Right lobe of liver (tissue), 6 donors: ENCODE measurements at regions not wholly inside any gene's neighbourhood (a gene's known extent, or its start where the extent isn't known, plus 50 kb on each side); places are given as distances from the start of the nearest gene placed in this dataset.

ENCODE experiments used
- ATAC-seq, 4 donors: fragments of 200-7000 bp; cut with Tn5 transposase; one replicate each; pipeline ENCODE4 v1.9.1; 2020; ENCODE audit warnings: mild to moderate bottlenecking in 4 of 4, moderate library complexity in 4 of 4
- DNase-seq, 3 donors: peaks; one replicate each; pipeline ENCODE4 v3.0.0-alpha.2; 2020
- H3K27ac ChIP-seq, 3 donors: fragments of 200-600 bp; one replicate each; pipeline ENCODE4 v1.8.0; 2022
- H3K27me3 ChIP-seq, 2 donors: fragments of 200-600 bp; one replicate each; pipeline ENCODE4 v1.8.0; 2022
- H3K36me3 ChIP-seq, 4 donors: fragments of 200-600 bp; sonication (generic) in 1 of 4; one replicate each; pipeline versions ENCODE4 v1.5.1 to v1.8.0; 2017 to 2022; ENCODE audit warnings: control low read depth in 1 of 4
- H3K4me1 ChIP-seq, 4 donors: fragments of 200-600 bp; sonication (generic) in 1 of 4; one replicate each; pipeline versions ENCODE4 v1.5.1 to v1.8.0; 2017 to 2022; ENCODE audit warnings: control low read depth in 1 of 4
- H3K4me3 ChIP-seq, 3 donors: fragments of 200-600 bp; one replicate each; pipeline ENCODE4 v1.8.0; 2022
- H3K9me3 ChIP-seq, 4 donors: fragments of 200-600 bp; sonication (generic) in 1 of 4; one replicate each; pipeline versions ENCODE4 v1.5.1 to v1.8.0; 2017 to 2022; ENCODE audit warnings: control low read depth in 1 of 4
- CTCF ChIP-seq, 4 donors: fragments of 200-600 bp in 3 of 4; fragments of 450-650 bp in 1 of 4; IDR thresholded peaks; one replicate each; pipeline versions ENCODE4 v1.5.1 to v1.8.0; 2016 to 2022; ENCODE audit warnings: antibody characterized with exemption in 4 of 4, mild to moderate bottlenecking in 2 of 4
- POLR2A ChIP-seq: fragments of 450-650 bp; IDR thresholded peaks from one replicate; pipeline ENCODE4 v1.6.1; 2017; ENCODE audit warnings: antibody characterized with exemption, mild to moderate bottlenecking
- WGBS: methylation state at CpG from one replicate; pipeline ENCODE4 v1.1.6; 2018; ENCODE audit warnings: low coverage, low lambda C conversion rate; ENCODE audit not compliant: insufficient coverage; ENCODE audit errors: missing lambda C conversion rate; 5-methylcytosine and 5-hydroxymethylcytosine counted together
- intact Hi-C, 2 donors: fragments of 100-400 bp; cut with DNase I; formaldehyde crosslinking; loops; one replicate each; pipeline versions ENCODE4 v1.11.2 to v1.14.1; 2022
- donor health status: DM: no; HTN: yes; CAD: no.
- donor health status: DM: no; HTN: no; CAD: no.
- donor health status: DM: no; HTN: no; CAD: no.
- donor health status: DM: no; HTN: yes; CAD: no.
- donor health status: DM: no; HTN: yes; CAD: no.

- no peak for ATAC-seq
- intact Hi-C loops: loop anchor here (10.0 kb wide), 2 partner anchors 101 to 349 kb away; no protein-coding TSS in a partner anchor
- TF ChIP-seq POLR2A (no peak), CTCF (IDR thresholded peaks at IDR 0.05) (no peak)
- H3K9me3 ChIP-seq: peaks cover 0 to 2% (median 0%) of the 10 kb centered on the region in 4 donors
- H3K4me1 ChIP-seq: peaks cover 0 to 4% (median 0%) of the 10 kb centered on the region in 4 donors
- no peak overlapping the region for H3K27ac ChIP-seq
- no peaks in the 10 kb centered on the region for H3K27me3 ChIP-seq
- no peak overlapping the region for H3K4me3 ChIP-seq
- DNase-seq: no peak
- 54% methylated on average over 2 of the region's 2 CpGs for WGBS
- no peaks in the 10 kb centered on the region for H3K36me3 ChIP-seq
Observed at GRCh38 chr11:128285321-128285720, 302.0 kb downstream of the ETS1 start.

GRCh38 chr11:128284634-128285033 lies 302.7 kb downstream of the ETS1 start:
- 71% methylated on average over 4 of the region's 4 CpGs for WGBS

GRCh38 chr11:128283451-128283850 lies 303.9 kb downstream of the ETS1 start:
- intact Hi-C loops: loop anchor here (10.0 kb wide), 2 partner anchors 99 to 351 kb away; no protein-coding TSS in a partner anchor
- DNase-seq: no peak
- H3K27ac ChIP-seq: no peak overlapping the region
- no peak for TF ChIP-seq POLR2A
- TF ChIP-seq CTCF (IDR thresholded peaks at IDR 0.05): no peak
- ATAC-seq: no peak
- no peaks in the 10 kb centered on the region for H3K4me1 ChIP-seq
- 30% methylated on average over 1 of the region's 1 CpG for WGBS
- H3K9me3 ChIP-seq: peaks cover 0 to 2% (median 0%) of the 10 kb centered on the region in 4 donors
- no peaks in the 10 kb centered on the region for H3K36me3 ChIP-seq
- H3K4me3 ChIP-seq: no peak overlapping the region
- no peaks in the 10 kb centered on the region for H3K27me3 ChIP-seq

More at GRCh38 chr11:128284634-128285033, 302.7 kb downstream of the ETS1 start:
- intact Hi-C loops: loop anchor here (10.0 kb wide), 2 partner anchors 100 to 350 kb away; no protein-coding TSS in a partner anchor
- Histone ChIP-seq H3K27me3 (no peaks in the 10 kb centered on the region), H3K36me3 (no peaks in the 10 kb centered on the region), H3K4me3 (no peak overlapping the region), H3K4me1 (no peaks in the 10 kb centered on the region), H3K9me3 (peaks cover 0 to 2% (median 0%) of the 10 kb centered on the region in 4 donors), H3K27ac (no peak overlapping the region)
- DNase-seq: no peak
- no peak for TF ChIP-seq CTCF (IDR thresholded peaks at IDR 0.05)
- no peak for TF ChIP-seq POLR2A
- ATAC-seq: no peak

- Histone ChIP-seq H3K27ac (no peak overlapping the region), H3K36me3 (no peaks in the 10 kb centered on the region), H3K4me3 (no peak overlapping the region), H3K4me1 (no peaks in the 10 kb centered on the region), H3K9me3 (peaks cover 0 to 2% (median 0%) of the 10 kb centered on the region in 4 donors), H3K27me3 (no peaks in the 10 kb centered on the region)
- intact Hi-C loops: loop anchor here (10.0 kb wide), 2 partner anchors 97 to 353 kb away; no protein-coding TSS in a partner anchor
- WGBS: 82% methylated on average over 6 of the region's 7 CpGs
- ATAC-seq (no peak), DNase-seq (no peak)
- no peak for TF ChIP-seq POLR2A
- no peak for TF ChIP-seq CTCF (IDR thresholded peaks at IDR 0.05)
Observed at GRCh38 chr11:128282053-128282452, 305.3 kb downstream of the ETS1 start.
